ENCODE measurements at regions not wholly inside any gene's neighbourhood (a gene's known extent, or its start where the extent isn't known, plus 50 kb on each side); places are given as distances from the start of the nearest gene placed in this dataset.

DNA sequence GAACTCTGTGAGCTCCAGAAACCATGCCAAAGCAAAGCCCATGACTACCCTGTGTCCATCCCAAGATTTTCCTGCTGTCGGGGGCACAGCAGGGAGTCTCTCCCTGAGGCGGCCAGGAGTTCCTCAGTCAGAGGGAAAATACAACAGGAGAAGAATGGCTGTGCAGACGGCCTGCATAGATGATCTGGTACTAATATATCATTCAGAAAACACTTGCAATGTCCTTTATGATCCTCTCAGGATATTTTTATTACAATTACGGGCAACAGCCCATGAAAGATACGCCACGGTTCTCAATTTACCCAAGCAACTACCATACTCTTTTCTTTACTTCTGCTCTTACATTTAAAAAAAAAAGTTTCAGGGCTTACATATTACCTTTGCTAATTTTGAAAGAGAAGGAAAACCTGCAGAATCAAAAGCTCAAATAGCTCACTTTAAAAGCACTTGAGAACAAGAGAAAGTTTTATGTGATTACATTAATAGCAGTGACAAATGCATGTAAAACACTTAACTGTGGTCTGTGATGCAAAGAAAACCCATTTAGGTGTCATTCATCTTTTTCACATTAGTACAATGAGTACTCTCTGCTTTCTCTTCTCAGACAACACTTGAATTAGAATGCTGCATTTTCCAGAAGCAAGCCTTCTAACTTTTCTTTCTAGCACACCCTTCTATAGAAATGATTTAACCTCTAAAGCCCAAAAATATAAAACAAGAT, 460.8 kb downstream of the KLF5 start:
- POLR2A ChIA-PET = no interaction called here
- CTCF ChIA-PET = interaction anchor here (0.6 kb wide), 1 partner anchor 1887 kb away, joined by 3 read pairs; no protein-coding TSS in a partner anchor
- Histone ChIP-seq H3K36me3 (ENCODE audit: control insufficient read depth, insufficient read depth, low read length) (no peaks in the 10 kb centered on the region), H3K4me3 (ENCODE audit: low read depth, low read length) (no peak overlapping the region), H3K27me3 (ENCODE audit: control insufficient read depth, insufficient read depth, low read length) (no peaks in the 10 kb centered on the region; the same call in 1 of the 2 replicates)
- no peak for DNase-seq (ENCODE audit: low read depth)
- TF ChIP-seq, protein P1, sequence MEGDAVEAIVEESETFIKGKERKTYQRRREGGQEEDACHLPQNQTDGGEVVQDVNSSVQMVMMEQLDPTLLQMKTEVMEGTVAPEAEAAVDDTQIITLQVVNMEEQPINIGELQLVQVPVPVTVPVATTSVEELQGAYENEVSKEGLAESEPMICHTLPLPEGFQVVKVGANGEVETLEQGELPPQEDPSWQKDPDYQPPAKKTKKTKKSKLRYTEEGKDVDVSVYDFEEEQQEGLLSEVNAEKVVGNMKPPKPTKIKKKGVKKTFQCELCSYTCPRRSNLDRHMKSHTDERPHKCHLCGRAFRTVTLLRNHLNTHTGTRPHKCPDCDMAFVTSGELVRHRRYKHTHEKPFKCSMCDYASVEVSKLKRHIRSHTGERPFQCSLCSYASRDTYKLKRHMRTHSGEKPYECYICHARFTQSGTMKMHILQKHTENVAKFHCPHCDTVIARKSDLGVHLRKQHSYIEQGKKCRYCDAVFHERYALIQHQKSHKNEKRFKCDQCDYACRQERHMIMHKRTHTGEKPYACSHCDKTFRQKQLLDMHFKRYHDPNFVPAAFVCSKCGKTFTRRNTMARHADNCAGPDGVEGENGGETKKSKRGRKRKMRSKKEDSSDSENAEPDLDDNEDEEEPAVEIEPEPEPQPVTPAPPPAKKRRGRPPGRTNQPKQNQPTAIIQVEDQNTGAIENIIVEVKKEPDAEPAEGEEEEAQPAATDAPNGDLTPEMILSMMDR (IDR thresholded peaks at IDR 0.05; ENCODE audit: insufficient read depth, low read depth, low read length) = no peak

DNA sequence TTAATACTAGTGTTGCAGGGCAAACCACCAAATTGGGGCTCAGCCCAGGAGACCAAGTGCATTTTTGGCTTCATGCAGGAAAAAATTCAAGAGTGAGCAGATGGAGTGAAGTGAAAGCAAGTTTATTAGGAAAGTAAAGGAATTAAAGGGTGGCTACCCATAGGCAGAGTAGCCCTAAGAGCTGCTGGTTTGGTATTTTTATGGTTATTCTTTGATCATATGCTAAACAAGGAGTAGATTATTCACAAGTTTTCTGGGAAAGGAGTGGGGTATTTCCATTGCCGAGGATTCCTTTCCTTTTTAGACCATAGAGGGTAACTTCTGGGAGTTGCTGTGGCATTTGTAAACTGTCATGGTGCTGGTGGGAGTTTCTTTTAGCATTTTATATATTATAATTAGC, 459.0 kb downstream of the KLF5 start:
- H3K27me3 ChIP-seq (ENCODE audit: control insufficient read depth, insufficient read depth, low read length) = no peaks in the 10 kb centered on the region; the same call in 1 of the 2 replicates
- TF ChIP-seq, protein P1 (IDR thresholded peaks at IDR 0.05; ENCODE audit: insufficient read depth, low read depth, low read length) = no peak
- CTCF ChIA-PET = no interaction called here
- no peak overlapping the region for H3K4me3 ChIP-seq (ENCODE audit: low read depth, low read length)
- POLR2A ChIA-PET = no interaction called here
- DNase-seq (ENCODE audit: low read depth) = no peak
- H3K36me3 ChIP-seq (ENCODE audit: control insufficient read depth, insufficient read depth, low read length) = no peaks in the 10 kb centered on the region

DNA sequence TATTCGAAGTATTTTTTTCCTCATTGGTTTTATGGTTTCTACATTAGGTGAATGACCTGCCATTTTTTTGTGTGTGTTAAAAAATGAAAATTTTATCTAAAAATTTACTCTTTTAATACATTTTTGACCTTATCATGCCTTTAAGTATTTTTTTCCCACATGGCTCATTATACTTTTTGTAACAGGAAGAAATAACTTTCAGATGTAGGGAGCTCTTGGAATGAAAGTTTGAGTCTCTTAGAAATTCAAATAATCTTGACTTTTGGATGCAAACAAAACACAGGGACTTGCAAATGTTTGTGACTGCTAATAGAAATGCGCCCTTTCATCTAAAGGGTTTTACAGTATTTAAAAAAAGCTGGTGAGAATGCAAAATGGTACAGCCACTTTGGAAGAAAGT, 457.9 kb downstream of the KLF5 start:
- CTCF ChIA-PET = no interaction called here
- TF ChIP-seq, protein P1 (IDR thresholded peaks at IDR 0.05; ENCODE audit: insufficient read depth, low read depth, low read length) = no peak
- no peak for DNase-seq (ENCODE audit: low read depth)
- no peaks in the 10 kb centered on the region for H3K36me3 ChIP-seq (ENCODE audit: control insufficient read depth, insufficient read depth, low read length)
- no peaks in the 10 kb centered on the region; the same call in 1 of the 2 replicates for H3K27me3 ChIP-seq (ENCODE audit: control insufficient read depth, insufficient read depth, low read length)
- POLR2A ChIA-PET = no interaction called here
- H3K4me3 ChIP-seq (ENCODE audit: low read depth, low read length) = no peak overlapping the region

DNA sequence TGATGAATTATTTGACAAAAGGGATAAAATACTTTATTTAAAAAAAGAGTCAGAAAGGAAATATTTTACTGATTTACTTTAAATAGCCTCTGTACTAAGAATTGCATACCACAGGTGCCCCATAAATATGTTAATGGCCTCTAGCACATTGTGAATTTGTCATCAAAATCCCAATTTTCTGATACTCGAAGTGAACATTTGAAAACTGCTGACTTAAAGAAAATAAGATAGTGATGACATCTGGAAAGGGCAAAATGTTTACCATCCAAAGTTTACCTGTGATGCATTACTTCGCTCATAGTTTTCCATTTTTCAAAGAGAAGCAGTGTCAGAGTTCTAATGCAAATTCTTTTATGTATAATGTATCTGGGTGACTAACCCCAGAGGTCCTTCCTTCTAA, 455.4 kb downstream of the KLF5 start:
- no peak for DNase-seq (ENCODE audit: low read depth)
- H3K36me3 ChIP-seq (ENCODE audit: control insufficient read depth, insufficient read depth, low read length) = no peaks in the 10 kb centered on the region
- ChIA-PET POLR2A (no interaction called here), CTCF (no interaction called here)
- no peak overlapping the region for H3K4me3 ChIP-seq (ENCODE audit: low read depth, low read length)
- TF ChIP-seq, protein P1 (IDR thresholded peaks at IDR 0.05; ENCODE audit: insufficient read depth, low read depth, low read length) = no peak
- H3K27me3 ChIP-seq (ENCODE audit: control insufficient read depth, insufficient read depth, low read length) = no peaks in the 10 kb centered on the region; the same call in 1 of the 2 replicates

DNA sequence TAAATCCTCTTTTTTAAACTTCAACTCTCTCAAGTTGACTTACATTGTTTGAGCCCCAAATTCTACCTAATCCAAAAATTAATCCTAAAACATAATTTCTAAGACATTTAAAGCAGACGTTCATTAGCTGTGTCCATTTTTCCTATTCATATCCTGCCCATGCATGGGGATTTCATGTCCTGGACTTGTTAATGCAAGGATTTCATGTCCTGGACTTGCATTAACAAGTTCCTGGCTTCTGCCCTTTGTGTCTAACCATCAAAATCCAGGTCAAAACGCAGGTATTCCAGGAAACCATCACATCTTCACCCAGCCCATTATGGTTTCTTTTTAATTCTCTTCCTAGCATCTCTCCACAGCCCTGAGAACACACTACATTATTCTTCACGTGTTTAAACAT, 454.9 kb downstream of the KLF5 start:
- ChIA-PET CTCF (no interaction called here), POLR2A (no interaction called here)
- no peak for DNase-seq (ENCODE audit: low read depth)
- Histone ChIP-seq H3K4me3 (ENCODE audit: low read depth, low read length) (no peak overlapping the region), H3K27me3 (ENCODE audit: control insufficient read depth, insufficient read depth, low read length) (no peaks in the 10 kb centered on the region), H3K36me3 (ENCODE audit: control insufficient read depth, insufficient read depth, low read length) (no peaks in the 10 kb centered on the region)
- TF ChIP-seq, protein P1 (IDR thresholded peaks at IDR 0.05; ENCODE audit: insufficient read depth, low read depth, low read length) = no peak
